GM12878 (cell line): ENCODE measurements at regions not wholly inside any gene's neighbourhood (a gene's known extent, or its start where the extent isn't known, plus 50 kb on each side); places are given as distances from the start of the nearest gene placed in this dataset.

ENCODE experiments used
- ATAC-seq: fragments of 200-7000 bp; cut with Tn5 transposase; 3 replicates; pipeline ENCODE4 v1.9.1; 2020; ENCODE audit warnings: mild to moderate bottlenecking, moderate library complexity
- BruUV-seq: library from RNA; stranded (reverse); fragments of 400-500 nt; replicated peaks from 2 replicates; lab custom pipeline; 2021; lab: Mats Ljungman, UMichigan
- CTCF ChIA-PET: fragments of 300-600 bp; sonication (Branson Sonifier 250); formaldehyde crosslinking; extraction: SDS; loops from one replicate; lab custom pipeline; 2021; ENCODE audit warnings: inconsistent platforms; lab: Yijun Ruan, JAX
- POLR2A ChIA-PET: fragments of 350-600 bp; formaldehyde crosslinking; extraction: SDS; loops from one replicate; lab custom pipeline; 2021; ENCODE audit warnings: inconsistent platforms; lab: Charles Lee
- RAD21 ChIA-PET: fragments of 300-600 bp; sonication (Branson Sonifier 250); formaldehyde crosslinking; loops from one replicate; lab custom pipeline; 2023; ENCODE audit warnings: antibody characterized with exemption; ENCODE audit not compliant: unreplicated experiment; lab: Charles Lee
- SMC1A ChIA-PET: fragments of 300-600 bp; sonication (Branson Sonifier 250); formaldehyde crosslinking; loops from one replicate; lab custom pipeline; 2023; ENCODE audit not compliant: unreplicated experiment, uncharacterized antibody; lab: Charles Lee
- DNase-seq: peaks from one replicate; pipeline ENCODE4 v3.0.0-alpha.2; 2011; ENCODE audit warnings: low read depth, low spot score
- FAIRE-seq: peaks from 3 replicates; lab custom pipeline; 2011; peaks lifted over from hg19 to GRCh38; lab: Jason Lieb, UNC
- H2AFZ ChIP-seq: 2 replicates; pipeline ENCODE4 v1.6.0; 2011; ENCODE audit warnings: low read depth, low read length, control low read depth; ENCODE audit not compliant: control insufficient read depth
- H3K27ac ChIP-seq: 2 replicates; pipeline ENCODE4 v1.5.1; 2011; ENCODE audit warnings: control low read depth; ENCODE audit not compliant: control insufficient read depth, insufficient read depth
- H3K27me3 ChIP-seq, 2 experiments: replicated peaks in 1 of 2; 2 replicates each; pipeline versions ENCODE4 v1.6.0 to v1.6.1; 2011; ENCODE audit warnings: low read length in 1 of 2; ENCODE audit not compliant: control insufficient read depth in 2 of 2, insufficient read depth in 2 of 2
- H3K36me3 ChIP-seq, 2 experiments: 2 replicates each; pipeline ENCODE4 v1.5.1; 2011; ENCODE audit warnings: low read length in 1 of 2; ENCODE audit not compliant: control insufficient read depth in 2 of 2, insufficient read depth in 2 of 2
- H3K4me1 ChIP-seq: 2 replicates; pipeline ENCODE4 v1.6.1; 2011; ENCODE audit warnings: mild to moderate bottlenecking, low read length, moderate library complexity, mixed read lengths; ENCODE audit not compliant: control insufficient read depth, insufficient read depth
- H3K4me2 ChIP-seq: 2 replicates; pipeline ENCODE4 v1.6.0; 2011; ENCODE audit warnings: control low read depth; ENCODE audit not compliant: control insufficient read depth, insufficient read depth
- H3K4me3 ChIP-seq: fragments of 200-600 bp; sonication (generic); 2 replicates; pipeline ENCODE4 v1.5.1; 2016
- H3K79me2 ChIP-seq: 2 replicates; pipeline ENCODE4 v1.6.0; 2011; ENCODE audit warnings: low read length; ENCODE audit not compliant: control insufficient read depth, insufficient read depth
- H3K9ac ChIP-seq: 2 replicates; pipeline ENCODE4 v1.8.0; 2011; ENCODE audit warnings: low read length, control low read depth, mixed read lengths; ENCODE audit not compliant: control insufficient read depth, insufficient read depth
- H3K9me3 ChIP-seq: replicated peaks from 3 replicates; pipeline ENCODE4 v1.5.1; 2011; ENCODE audit warnings: mild to moderate bottlenecking, low read length; ENCODE audit not compliant: control insufficient read depth, insufficient read depth
- H4K20me1 ChIP-seq: 2 replicates; pipeline ENCODE4 v1.6.0; 2011; ENCODE audit not compliant: control insufficient read depth, insufficient read depth
- BCL3 ChIP-seq: IDR thresholded peaks from 2 replicates; pipeline ENCODE4 v1.6.1; 2011; ENCODE audit warnings: borderline replicate concordance, low read depth, mild to moderate bottlenecking, moderate library complexity, low read length; ENCODE audit not compliant: insufficient read depth, poor library complexity, severe bottlenecking
- BRCA1 ChIP-seq: IDR thresholded peaks from 2 replicates; pipeline ENCODE4 v1.6.1; 2011; ENCODE audit warnings: low read depth, low read length, improper control_type of control experiment
- CEBPZ ChIP-seq: fragments of 150-350 bp; IDR thresholded peaks from 2 replicates; pipeline ENCODE4 v1.6.1; 2016; ENCODE audit warnings: low read depth, low read length
- HDAC2 ChIP-seq: fragments of 200-600 bp; sonication (generic); IDR thresholded peaks from 2 replicates; pipeline ENCODE4 v1.6.1; 2017
- JUNB ChIP-seq: IDR thresholded peaks from 2 replicates; pipeline ENCODE4 v1.6.1; 2016; ENCODE audit warnings: antibody characterized with exemption, mild to moderate bottlenecking
- MXI1 ChIP-seq: fragments of 150-350 bp; IDR thresholded peaks from 2 replicates; pipeline ENCODE4 v1.6.1; 2011; ENCODE audit warnings: low read depth, mild to moderate bottlenecking, inconsistent platforms, low read length, improper control_type of control experiment
- NFYB ChIP-seq: IDR thresholded peaks from 2 replicates; pipeline ENCODE4 v1.6.1; 2011; ENCODE audit warnings: low read depth, mild to moderate bottlenecking, low read length, improper control_type of control experiment, moderate library complexity; ENCODE audit not compliant: insufficient read depth
- POU2F2 ChIP-seq: IDR thresholded peaks from 3 replicates; pipeline ENCODE4 v1.6.1; 2011; ENCODE audit warnings: low read depth, mild to moderate bottlenecking, low read length, borderline replicate concordance
- RAD21 ChIP-seq: IDR thresholded peaks from 2 replicates; pipeline ENCODE4 v1.6.1; 2011; ENCODE audit warnings: mild to moderate bottlenecking, low read depth, low read length, moderate library complexity; ENCODE audit not compliant: insufficient read depth
- RFX5 ChIP-seq: IDR thresholded peaks from 2 replicates; pipeline ENCODE4 v1.6.1; 2011; ENCODE audit warnings: low read depth, low read length, improper control_type of control experiment
- SKIL ChIP-seq: fragments of 450-650 bp; IDR thresholded peaks from 2 replicates; pipeline ENCODE4 v1.6.1; 2017; ENCODE audit warnings: mild to moderate bottlenecking, low read depth, inconsistent platforms; ENCODE audit not compliant: poor library complexity, severe bottlenecking
- SRF ChIP-seq, 2 experiments: IDR thresholded peaks; 2 replicates each; pipeline ENCODE4 v1.6.1; 2011; ENCODE audit warnings: low read depth in 2 of 2, low read length in 2 of 2, mild to moderate bottlenecking in 1 of 2, moderate library complexity in 1 of 2
- TCF3 ChIP-seq: IDR thresholded peaks from 2 replicates; pipeline ENCODE4 v1.6.1; 2012; ENCODE audit warnings: low read depth, mild to moderate bottlenecking, low read length, borderline replicate concordance; ENCODE audit not compliant: insufficient read depth
- ZBTB40 ChIP-seq: fragments of 450-650 bp; IDR thresholded peaks from 2 replicates; pipeline ENCODE4 v1.6.1; 2016; ENCODE audit warnings: mild to moderate bottlenecking, moderate library complexity, borderline replicate concordance
- WGBS: methylation state at CpG from one replicate; pipeline ENCODE4 v1.1.6; 2016; ENCODE audit warnings: low lambda C conversion rate; ENCODE audit not compliant: insufficient replicate concordance, insufficient coverage; ENCODE audit errors: missing lambda C conversion rate; 5-methylcytosine and 5-hydroxymethylcytosine counted together
- in situ Hi-C: fragments of 300-500 bp; cut with MboI; formaldehyde crosslinking; loops from 9 replicates; pipeline ENCODE4 v1.14.3; 2018; ENCODE audit warnings: mixed read lengths
- intact Hi-C: fragments of 100-400 bp; cut with micrococcal nuclease; formaldehyde crosslinking; loops from one replicate; pipeline ENCODE4 v1.14.2; 2022; ENCODE audit not compliant: unreplicated experiment

GRCh38 chr6:9675122-9675521 is 739.8 kb downstream of the TFAP2A start:
- H3K79me2 ChIP-seq, result no peaks in the 10 kb centered on the region
- DNase-seq (no peak), ATAC-seq (no peak), FAIRE-seq (no peak)
- WGBS, result 0% methylated on average over 1 of the region's 1 CpG
- H2AFZ ChIP-seq, result no peak overlapping the region
- H3K4me3 ChIP-seq, result no peak overlapping the region
- H3K27ac ChIP-seq, result no peak overlapping the region
- no peaks in the 10 kb centered on the region for H3K36me3 ChIP-seq
- H4K20me1 ChIP-seq, result no peaks in the 10 kb centered on the region
- intact Hi-C loops (loop anchor here (1.0 kb wide), 1 partner anchor 8 kb away; no protein-coding TSS in a partner anchor), in situ Hi-C loops (no loop called here)
- no peaks in the 10 kb centered on the region for H3K4me1 ChIP-seq
- POLR2A ChIA-PET, result no interaction called here
- RAD21 ChIA-PET, result no interaction called here
- no peak overlapping the region for H3K4me2 ChIP-seq
- CTCF ChIA-PET, result no interaction called here
- H3K9ac ChIP-seq, result no peak overlapping the region
- no peaks in the 10 kb centered on the region for H3K27me3 ChIP-seq
- SMC1A ChIA-PET, result interaction anchor here (1.0 to 1.2 kb wide), 2 partner anchors 62 to 87 kb away, joined by 3 read pairs; no protein-coding TSS in a partner anchor
- no TSS peak for BruUV-seq
- H3K9me3 ChIP-seq, result no peaks in the 10 kb centered on the region
- TF ChIP-seq JUNB, result no peak
- TF ChIP-seq BRCA1, result no peak
- no peak for TF ChIP-seq HDAC2
- TF ChIP-seq RFX5, result no peak
- no peak for TF ChIP-seq POU2F2
- TF ChIP-seq BCL3, result no peak
- no peak for TF ChIP-seq SKIL
- TF ChIP-seq ZBTB40, result no peak
- TF ChIP-seq MXI1, result no peak
- no peak for TF ChIP-seq NFYB
- TF ChIP-seq SRF (IDR thresholded peaks at IDR 0.05; ENCODE audit: low read depth in 2 of 2, low read length in 2 of 2), result no peak
- TF ChIP-seq RAD21, result no peak
- TF ChIP-seq TCF3, result no peak
- no peak for TF ChIP-seq CEBPZ
